WERI-Rb-1 (cell line): ENCODE measurements at regions not wholly inside any gene's neighbourhood (a gene's known extent, or its start where the extent isn't known, plus 50 kb on each side); places are given as distances from the start of the nearest gene placed in this dataset.

Experiments
- DNase-seq: peaks from one replicate; pipeline ENCODE4 v3.0.0-alpha.2; 2020
- H3K27ac ChIP-seq: fragments of 250-450 bp; sonication (Bioruptor Pico); 2 replicates; pipeline ENCODE4 v1.5.1; 2020; ENCODE audit warnings: mild to moderate bottlenecking, moderate library complexity
- H3K27me3 ChIP-seq: fragments of 250-450 bp; sonication (Bioruptor Pico); 2 replicates; pipeline ENCODE4 v1.5.1; 2021; ENCODE audit warnings: mild to moderate bottlenecking, low read depth, moderate library complexity; ENCODE audit not compliant: insufficient read depth, severe bottlenecking
- H3K36me3 ChIP-seq: fragments of 250-450 bp; sonication (Bioruptor Pico); 2 replicates; pipeline ENCODE4 v1.5.1; 2020; ENCODE audit warnings: mild to moderate bottlenecking, moderate library complexity
- H3K4me3 ChIP-seq: 2 replicates; pipeline ENCODE4 v1.5.1; 2011; ENCODE audit warnings: low read depth, mild to moderate bottlenecking, control low read depth, low read length
- H3K9me3 ChIP-seq: fragments of 250-450 bp; sonication (Bioruptor Pico); 2 replicates; pipeline ENCODE4 v1.5.1; 2021; ENCODE audit warnings: mild to moderate bottlenecking, moderate library complexity; ENCODE audit not compliant: severe bottlenecking
- CTCF ChIP-seq: IDR thresholded peaks from 2 replicates; pipeline ENCODE4 v1.5.1; 2011; ENCODE audit warnings: low read depth, mild to moderate bottlenecking, control low read depth, inconsistent platforms, low read length

- H3K9me3 ChIP-seq: no peaks in the 10 kb centered on the region
- H3K36me3 ChIP-seq: no peaks in the 10 kb centered on the region
- no peak for DNase-seq
- no peak overlapping the region for H3K4me3 ChIP-seq
- no peak overlapping the region for H3K27ac ChIP-seq
- no peak for TF ChIP-seq CTCF
- no peaks in the 10 kb centered on the region for H3K27me3 ChIP-seq
Measured at GRCh38 chr1:73167009-73167657, 884.8 kb upstream of the NEGR1 start.

GRCh38 chr1:73162564-73162963, 880.2 kb upstream of the NEGR1 start:
- no peak for DNase-seq
- no peak for TF ChIP-seq CTCF

GRCh38 chr1:73161418-73161817, 879.1 kb upstream of the NEGR1 start:
- Histone ChIP-seq H3K9me3 (no peaks in the 10 kb centered on the region), H3K27ac (no peak overlapping the region), H3K4me3 (no peak overlapping the region), H3K36me3 (no peaks in the 10 kb centered on the region), H3K27me3 (no peaks in the 10 kb centered on the region)
- DNase-seq: no peak
- TF ChIP-seq CTCF: no peak

More at GRCh38 chr1:73162564-73162963, 880.2 kb upstream of the NEGR1 start:
- no peaks in the 10 kb centered on the region for H3K9me3 ChIP-seq
- H3K36me3 ChIP-seq: no peaks in the 10 kb centered on the region
- H3K27me3 ChIP-seq: no peaks in the 10 kb centered on the region
- H3K4me3 ChIP-seq: no peak overlapping the region
- no peak overlapping the region for H3K27ac ChIP-seq

GRCh38 chr1:73160759-73161158, 878.4 kb upstream of the NEGR1 start:
- no peak overlapping the region for H3K4me3 ChIP-seq
- H3K27me3 ChIP-seq: no peaks in the 10 kb centered on the region
- no peak for TF ChIP-seq CTCF
- no peak for DNase-seq
- H3K36me3 ChIP-seq: no peaks in the 10 kb centered on the region
- no peaks in the 10 kb centered on the region for H3K9me3 ChIP-seq
- no peak overlapping the region for H3K27ac ChIP-seq

- Histone ChIP-seq H3K27ac (no peak overlapping the region), H3K4me3 (no peak overlapping the region), H3K27me3 (no peaks in the 10 kb centered on the region), H3K36me3 (no peaks in the 10 kb centered on the region), H3K9me3 (no peaks in the 10 kb centered on the region)
- TF ChIP-seq CTCF: no peak
- no peak for DNase-seq
Measured at GRCh38 chr1:73144311-73144710, 862.0 kb upstream of the NEGR1 start.

- TF ChIP-seq CTCF: no peak
- Histone ChIP-seq H3K9me3 (no peaks in the 10 kb centered on the region), H3K4me3 (no peak overlapping the region), H3K27me3 (no peaks in the 10 kb centered on the region), H3K36me3 (no peaks in the 10 kb centered on the region), H3K27ac (no peak overlapping the region)
- no peak for DNase-seq
Measured at GRCh38 chr1:73136975-73137374, 854.6 kb upstream of the NEGR1 start.
